Lung (tissue), 11 donors: ENCODE measurements at regions not wholly inside any gene's neighbourhood (a gene's known extent, or its start where the extent isn't known, plus 50 kb on each side); places are given as distances from the start of the nearest gene placed in this dataset.

ENCODE experiments used
- ATAC-seq: fragments of 200-7000 bp; cut with Tn5 transposase; one replicate; pipeline ENCODE4 v1.9.1; 2020; ENCODE audit warnings: moderate number of reproducible peaks; ENCODE audit not compliant: insufficient read depth, low FRiP score
- DNase-seq, 3 donors: peaks; one replicate each; pipeline ENCODE4 v3.0.0-alpha.2; 2013 to 2017
- H3K27ac ChIP-seq, 2 donors: one replicate each; pipeline ENCODE4 v1.5.1; 2013; ENCODE audit warnings: mild to moderate bottlenecking in 2 of 2, moderate library complexity in 2 of 2, control low read depth in 1 of 2, inconsistent platforms in 1 of 2, low read depth in 1 of 2, low read length in 1 of 2
- H3K27me3 ChIP-seq, 3 donors: one replicate each; pipeline ENCODE4 v1.5.1; 2013; ENCODE audit warnings: low read length in 2 of 3; ENCODE audit not compliant: control insufficient read depth in 3 of 3, insufficient read depth in 3 of 3
- H3K36me3 ChIP-seq, 4 donors: one replicate each; pipeline ENCODE4 v1.5.1; 2013; ENCODE audit warnings: low read length in 4 of 4, mild to moderate bottlenecking in 1 of 4, moderate library complexity in 1 of 4; ENCODE audit not compliant: control insufficient read depth in 4 of 4, insufficient read depth in 4 of 4
- H3K4me1 ChIP-seq, 5 donors: one replicate each; pipeline ENCODE4 v1.5.1; 2013; ENCODE audit warnings: low read length in 5 of 5, mild to moderate bottlenecking in 2 of 5, moderate library complexity in 1 of 5; ENCODE audit not compliant: control insufficient read depth in 5 of 5, insufficient read depth in 5 of 5
- H3K4me3 ChIP-seq: one replicate; pipeline ENCODE4 v1.5.1; 2013; ENCODE audit warnings: mild to moderate bottlenecking, control low read depth, moderate library complexity
- H3K9ac ChIP-seq, 2 donors: one replicate each; pipeline ENCODE4 v1.5.1; 2013; ENCODE audit warnings: low read length in 2 of 2, control low read depth in 1 of 2; ENCODE audit not compliant: insufficient read depth in 1 of 2
- H3K9me3 ChIP-seq, 4 donors: one replicate each; pipeline ENCODE4 v1.5.1; 2013; ENCODE audit warnings: low read length in 3 of 4, mild to moderate bottlenecking in 1 of 4, moderate library complexity in 1 of 4; ENCODE audit not compliant: control insufficient read depth in 4 of 4, insufficient read depth in 3 of 4
- WGBS, 2 donors: extraction: QIAGEN DNeasy Blood & Tissue Kit; methylation state at CpG; one replicate each; pipeline ENCODE4 v1.1.7; 2013; 5-methylcytosine and 5-hydroxymethylcytosine counted together
- TF ChIP-seq, protein P1 (sequence below): IDR thresholded peaks from 2 replicates; pipeline ENCODE4 v1.5.1; 2012; ENCODE audit warnings: mild to moderate bottlenecking; ENCODE audit errors: control extremely low read depth, extremely low read depth
- donor health status: control.
- donor health status: control.
- donor health status: Bipolar disorder and iron deficiency.
- donor health status: healthy.
- donor health status: DM: yes; HTN: yes; CAD: no.

GRCh38 chr2:144237830-144238627 lies 281.9 kb downstream of the ZEB2 start:
- H3K9me3 ChIP-seq = peaks cover 0 to 2% (median 0%) of the 10 kb centered on the region in 4 donors
- H3K4me3 ChIP-seq = no peak overlapping the region
- peak overlapping the region in 1 of 2 donors; percentile 52 for H3K27ac ChIP-seq
- TF ChIP-seq, protein P1, sequence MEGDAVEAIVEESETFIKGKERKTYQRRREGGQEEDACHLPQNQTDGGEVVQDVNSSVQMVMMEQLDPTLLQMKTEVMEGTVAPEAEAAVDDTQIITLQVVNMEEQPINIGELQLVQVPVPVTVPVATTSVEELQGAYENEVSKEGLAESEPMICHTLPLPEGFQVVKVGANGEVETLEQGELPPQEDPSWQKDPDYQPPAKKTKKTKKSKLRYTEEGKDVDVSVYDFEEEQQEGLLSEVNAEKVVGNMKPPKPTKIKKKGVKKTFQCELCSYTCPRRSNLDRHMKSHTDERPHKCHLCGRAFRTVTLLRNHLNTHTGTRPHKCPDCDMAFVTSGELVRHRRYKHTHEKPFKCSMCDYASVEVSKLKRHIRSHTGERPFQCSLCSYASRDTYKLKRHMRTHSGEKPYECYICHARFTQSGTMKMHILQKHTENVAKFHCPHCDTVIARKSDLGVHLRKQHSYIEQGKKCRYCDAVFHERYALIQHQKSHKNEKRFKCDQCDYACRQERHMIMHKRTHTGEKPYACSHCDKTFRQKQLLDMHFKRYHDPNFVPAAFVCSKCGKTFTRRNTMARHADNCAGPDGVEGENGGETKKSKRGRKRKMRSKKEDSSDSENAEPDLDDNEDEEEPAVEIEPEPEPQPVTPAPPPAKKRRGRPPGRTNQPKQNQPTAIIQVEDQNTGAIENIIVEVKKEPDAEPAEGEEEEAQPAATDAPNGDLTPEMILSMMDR = no peak
- peak; percentile 71 for ATAC-seq
- no peaks in the 10 kb centered on the region for H3K36me3 ChIP-seq
- H3K27me3 ChIP-seq = no peaks in the 10 kb centered on the region
- peak in 1 of 3 donors; percentile 54 for DNase-seq
- H3K9ac ChIP-seq = no peak overlapping the region
- H3K4me1 ChIP-seq = peaks cover 0 to 62% (median 4%) of the 10 kb centered on the region in 5 donors
- WGBS, 2 donors = 33 to 58% methylated on average over 2 of the region's 2 CpGs

GRCh38 chr2:144237108-144237507 lies 282.8 kb downstream of the ZEB2 start:
- no peak for DNase-seq
- ATAC-seq = no peak
- Histone ChIP-seq H3K9me3 (peaks cover 0 to 2% (median 0%) of the 10 kb centered on the region in 4 donors), H3K4me3 (no peak overlapping the region), H3K36me3 (no peaks in the 10 kb centered on the region), H3K27ac (no peak overlapping the region), H3K9ac (no peak overlapping the region), H3K27me3 (no peaks in the 10 kb centered on the region), H3K4me1 (peaks cover 0 to 66% (median 4%) of the 10 kb centered on the region in 5 donors)
- TF ChIP-seq, protein P1 = no peak
- 93 to 95% methylated on average over 4 of the region's 4 CpGs for WGBS, 2 donors

GRCh38 chr2:144235050-144235449 lies 284.9 kb downstream of the ZEB2 start:
- 85 to 90% methylated on average over 1 of the region's 1 CpG for WGBS, 2 donors
- H3K4me3 ChIP-seq = no peak overlapping the region
- no peaks in the 10 kb centered on the region for H3K36me3 ChIP-seq
- H3K9me3 ChIP-seq = peaks cover 0 to 2% (median 0%) of the 10 kb centered on the region in 4 donors
- H3K9ac ChIP-seq = no peak overlapping the region
- H3K27me3 ChIP-seq = no peaks in the 10 kb centered on the region
- H3K4me1 ChIP-seq = peaks cover 4 to 69% (median 6%) of the 10 kb centered on the region in 5 donors
- H3K27ac ChIP-seq = no peak overlapping the region
- ATAC-seq (no peak), DNase-seq (peak in 2 of 3 donors; percentile 85 to 86)
- TF ChIP-seq, protein P1 = no peak
